K562 (cell line): ENCODE measurements at regions not wholly inside any gene's neighbourhood (a gene's known extent, or its start where the extent isn't known, plus 50 kb on each side); places are given as distances from the start of the nearest gene placed in this dataset.

ENCODE experiments used
- ATAC-seq: fragments of 200-7000 bp; cut with Tn5 transposase; 3 replicates; pipeline ENCODE4 v1.9.1; 2020; ENCODE audit warnings: moderate library complexity
- BruUV-seq: library from RNA; stranded (reverse); fragments of 400-500 nt; replicated peaks from 2 replicates; lab custom pipeline; 2021; lab: Mats Ljungman, UMichigan
- CTCF ChIA-PET: fragments of 300-600 bp; formaldehyde crosslinking; extraction: SDS; loops from one replicate; lab custom pipeline; 2021; ENCODE audit warnings: low intra/inter-chr PET ratio; lab: Yijun Ruan, JAX
- POLR2A ChIA-PET: fragments of 300-600, 350-650 bp; sonication (Branson Sonifier 250); formaldehyde crosslinking; extraction: SDS; loops from one replicate; lab custom pipeline; 2021; ENCODE audit warnings: antibody characterized with exemption, inconsistent platforms; lab: Yijun Ruan, JAX
- DNase-seq, 4 experiments: peaks; one replicate each; pipeline versions ENCODE4 v3.0.0 to v3.0.0-alpha.2; 2011 to 2018; ENCODE audit warnings: low spot score in 3 of 4, mixed read lengths in 3 of 4; ENCODE audit errors: extremely low read depth in 1 of 4
- FAIRE-seq: peaks from 2 replicates; lab custom pipeline; 2011; peaks lifted over from hg19 to GRCh38; lab: Jason Lieb, UNC
- H2AFZ ChIP-seq: 2 replicates; pipeline ENCODE4 v1.6.0; 2011; ENCODE audit warnings: low read depth, low read length, control low read depth, inconsistent platforms
- H3K27ac ChIP-seq: fragments of 200-600 bp; 3 replicates; pipeline ENCODE4 v1.8.0; 2011; ENCODE audit warnings: low read depth, mild to moderate bottlenecking, control low read depth, inconsistent platforms, low read length, moderate library complexity, mixed read lengths; ENCODE audit errors: extremely low read depth
- H3K27me3 ChIP-seq, 2 experiments: fragments of 300-600 bp in 1 of 2; 2 replicates in 1 of 2; 3 replicates in 1 of 2; pipeline versions ENCODE4 v1.6.0 to v1.8.0; 2011; ENCODE audit warnings: inconsistent platforms in 2 of 2, low read length in 2 of 2, mild to moderate bottlenecking in 1 of 2, mixed read lengths in 1 of 2, moderate library complexity in 1 of 2; ENCODE audit not compliant: control insufficient read depth in 2 of 2, insufficient read depth in 2 of 2
- H3K36me3 ChIP-seq: fragments of 300-600 bp; 3 replicates; pipeline ENCODE4 v1.8.0; 2011; ENCODE audit warnings: mild to moderate bottlenecking, low read length, inconsistent platforms; ENCODE audit not compliant: control insufficient read depth, insufficient read depth
- H3K4me1 ChIP-seq, 2 experiments: fragments of 200-600 bp in 1 of 2; replicated peaks in 1 of 2; 2 replicates in 1 of 2; 3 replicates in 1 of 2; pipeline versions ENCODE4 v1.5.1 to v1.8.0; 2011; ENCODE audit warnings: inconsistent platforms in 2 of 2, low read length in 2 of 2, mild to moderate bottlenecking in 1 of 2, mixed read lengths in 1 of 2, moderate library complexity in 1 of 2; ENCODE audit not compliant: control insufficient read depth in 2 of 2, insufficient read depth in 2 of 2
- H3K4me2 ChIP-seq: 2 replicates; pipeline ENCODE4 v1.6.1; 2011; ENCODE audit warnings: low read length, control low read depth, inconsistent platforms, mixed read lengths; ENCODE audit not compliant: insufficient read depth
- H3K4me3 ChIP-seq: fragments of 200-600 bp; sonication (generic), shearing (Covaris generic); 2 replicates; pipeline ENCODE4 v1.5.1; 2016; ENCODE audit warnings: control low read depth, inconsistent platforms
- H3K79me2 ChIP-seq: fragments of 200-600 bp; 3 replicates; pipeline ENCODE4 v1.8.0; 2011; ENCODE audit warnings: low read length, inconsistent platforms; ENCODE audit not compliant: control insufficient read depth, insufficient read depth
- H3K9ac ChIP-seq, 2 experiments: 2 replicates each; pipeline versions ENCODE4 v1.6.0 to v1.6.1; 2011; ENCODE audit warnings: low read depth in 2 of 2, low read length in 2 of 2, control low read depth in 1 of 2, inconsistent platforms in 1 of 2, mild to moderate bottlenecking in 1 of 2, mixed read lengths in 1 of 2; ENCODE audit not compliant: insufficient read depth in 1 of 2
- H3K9me1 ChIP-seq: one replicate; pipeline ENCODE4 v1.6.0; 2011; ENCODE audit warnings: inconsistent platforms, mild to moderate bottlenecking, low read length, moderate library complexity; ENCODE audit not compliant: control insufficient read depth, insufficient read depth
- H3K9me3 ChIP-seq: replicated peaks from 2 replicates; pipeline ENCODE4 v1.5.1; 2011; ENCODE audit warnings: low read depth, low read length, inconsistent platforms; ENCODE audit not compliant: control insufficient read depth, insufficient read depth
- H4K20me1 ChIP-seq: replicated peaks from 2 replicates; pipeline ENCODE4 v1.6.1; 2011; ENCODE audit warnings: low read length, inconsistent platforms, mixed read lengths; ENCODE audit not compliant: control insufficient read depth, insufficient read depth
- CBX1 ChIP-seq: sonication (generic); IDR thresholded peaks from 2 replicates; pipeline ENCODE4 v1.6.1; 2016; ENCODE audit warnings: antibody characterized with exemption, low read depth, mild to moderate bottlenecking
- ELF1 ChIP-seq: fragments of 200-800 bp; sonication (Bioruptor generic); IDR thresholded peaks from 2 replicates; pipeline ENCODE4 v1.6.1; 2016; ENCODE audit warnings: missing genetic modification characterization, missing compliant biosample characterization
- FOXK1 ChIP-seq: sonication (generic); formaldehyde crosslinking; IDR thresholded peaks from 2 replicates; pipeline ENCODE4 v1.8.0; 2022; ENCODE audit warnings: missing genetic modification reagents, mild to moderate bottlenecking, borderline replicate concordance
- KHSRP ChIP-seq: fragments of 450-650 bp; IDR thresholded peaks from 2 replicates; pipeline ENCODE4 v1.6.1; 2017
- NFIC ChIP-seq: fragments of 450-650 bp; IDR thresholded peaks from 2 replicates; pipeline ENCODE4 v1.6.1; 2017; ENCODE audit warnings: mild to moderate bottlenecking, inconsistent platforms
- PHB ChIP-seq: fragments of 250-450 bp; sonication (Bioruptor Pico); IDR thresholded peaks from 2 replicates; pipeline ENCODE4 v1.5.0; 2021
- RUNX1 ChIP-seq: sonication (generic); IDR thresholded peaks from 2 replicates; pipeline ENCODE4 v1.6.1; 2016; ENCODE audit warnings: antibody characterized with exemption, low read depth
- ZNF23 ChIP-seq: fragments of 250-450 bp; sonication (Bioruptor Pico); IDR thresholded peaks from 2 replicates; pipeline ENCODE4 v1.4.0; 2020; ENCODE audit warnings: mild to moderate bottlenecking
- WGBS: fragments of 100-300 bp; shearing (Covaris generic); methylation state at CpG from one replicate; pipeline ENCODE4 v1.1.6; 2016; ENCODE audit warnings: low coverage, mixed read lengths; ENCODE audit not compliant: insufficient coverage; ENCODE audit errors: missing lambda C conversion rate; 5-methylcytosine and 5-hydroxymethylcytosine counted together
- in situ Hi-C: fragments of 300-500 bp; cut with MboI; formaldehyde crosslinking; loops from 4 replicates; pipeline ENCODE4 v1.15.0; 2018; ENCODE audit warnings: inconsistent platforms, mixed read lengths
- intact Hi-C: fragments of 100-400 bp; cut with micrococcal nuclease; formaldehyde crosslinking; loops from 2 replicates; pipeline ENCODE4 v1.14.2; 2022
- TF ChIP-seq, protein P1 (sequence below): sonication (generic); formaldehyde crosslinking; IDR thresholded peaks from 2 replicates; pipeline ENCODE4 v1.8.0; 2022; ENCODE audit warnings: missing genetic modification reagents, mild to moderate bottlenecking, borderline replicate concordance

DNA sequence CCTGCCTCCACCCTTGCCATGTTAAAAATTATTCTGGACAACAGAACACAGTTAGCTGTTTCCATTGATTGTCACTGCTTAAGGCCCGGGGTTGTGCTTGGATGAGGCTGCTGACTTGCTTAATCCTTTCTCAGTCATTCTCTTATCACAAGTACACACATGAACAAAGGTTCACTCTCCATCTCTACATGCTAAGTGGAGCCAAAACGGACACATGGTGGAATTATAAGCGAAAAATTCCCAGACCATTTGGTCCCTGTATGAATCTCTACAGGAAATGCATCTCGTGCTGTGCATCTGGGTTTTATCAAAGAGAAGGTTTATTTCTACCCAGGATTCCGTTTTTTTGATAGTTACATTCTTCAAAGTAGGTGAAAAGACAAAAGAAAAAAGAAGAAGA, 177.5 kb upstream of the ETAA1 start:
- ATAC-seq (no peak), DNase-seq (no peak), FAIRE-seq (no peak)
- no peak overlapping the region for H3K9ac ChIP-seq
- H3K4me1 ChIP-seq: no peaks in the 10 kb centered on the region
- no TSS peak for BruUV-seq
- H3K27ac ChIP-seq: no peak overlapping the region
- no peaks in the 10 kb centered on the region for H4K20me1 ChIP-seq
- H3K79me2 ChIP-seq: no peaks in the 10 kb centered on the region
- no peak overlapping the region for H3K4me2 ChIP-seq
- no peaks in the 10 kb centered on the region for H3K27me3 ChIP-seq
- in situ Hi-C loops (no loop called here), intact Hi-C loops (no loop called here)
- ChIA-PET CTCF (no interaction called here), POLR2A (no interaction called here)
- no peak overlapping the region for H2AFZ ChIP-seq
- H3K9me1 ChIP-seq: no peaks in the 10 kb centered on the region
- H3K36me3 ChIP-seq: no peaks in the 10 kb centered on the region
- H3K4me3 ChIP-seq: no peak overlapping the region
- no peak for TF ChIP-seq FOXK1 (CRISPR knock-in tag)
- no peak for TF ChIP-seq CBX1
- no peak for TF ChIP-seq RUNX1
- TF ChIP-seq, protein P1, sequence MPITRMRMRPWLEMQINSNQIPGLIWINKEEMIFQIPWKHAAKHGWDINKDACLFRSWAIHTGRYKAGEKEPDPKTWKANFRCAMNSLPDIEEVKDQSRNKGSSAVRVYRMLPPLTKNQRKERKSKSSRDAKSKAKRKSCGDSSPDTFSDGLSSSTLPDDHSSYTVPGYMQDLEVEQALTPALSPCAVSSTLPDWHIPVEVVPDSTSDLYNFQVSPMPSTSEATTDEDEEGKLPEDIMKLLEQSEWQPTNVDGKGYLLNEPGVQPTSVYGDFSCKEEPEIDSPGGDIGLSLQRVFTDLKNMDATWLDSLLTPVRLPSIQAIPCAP (CRISPR knock-in tag): no peak
- no peak for TF ChIP-seq PHB (CRISPR knock-in tag)
- TF ChIP-seq KHSRP: no peak
- no peak for TF ChIP-seq ZNF23 (CRISPR knock-in tag)
- no peak for TF ChIP-seq NFIC
- no peak for TF ChIP-seq ELF1 (tag)
- H3K9me3 ChIP-seq: no peaks in the 10 kb centered on the region
- WGBS: 0% methylated on average over 5 of the region's 5 CpGs
